Stimulated activated naive CD8-positive, alpha-beta T cell treated with anti-CD3 and anti-CD28 coated beads, Interleukin-15, amount 100 ng/mL, for 72 hours (primary cell): ENCODE measurements at regions not wholly inside any gene's neighbourhood (a gene's known extent, or its start where the extent isn't known, plus 50 kb on each side); places are given as distances from the start of the nearest gene placed in this dataset.
A peak's percentile ranks its signal among the peaks of the same experiment; 100 is the strongest.
"Not testable (repeated sequence)": the region's sequence is repeated elsewhere in the genome, so short reads cannot be mapped to it uniquely, and the experiment has no call there.

Source experiments
- ATAC-seq: fragments of 150-1000 bp; cut with Tn5 transposase; 2 replicates; pipeline ENCODE4 v1.10.0; 2021; ENCODE audit warnings: mild to moderate bottlenecking, moderate library complexity
- DNase-seq, 2 donors: peaks; one replicate each; pipeline ENCODE4 v3.0.0; 2021 to 2022
- H3K27ac Mint-ChIP-seq, 2 donors: one replicate each; pipeline ENCODE4 v1.8.0; 2022; ENCODE audit warnings: mild to moderate bottlenecking in 2 of 2, mixed read lengths in 2 of 2, moderate library complexity in 2 of 2
- H3K27me3 Mint-ChIP-seq: one replicate; pipeline ENCODE4 v1.8.0; 2022; ENCODE audit warnings: mixed read lengths
- H3K4me1 Mint-ChIP-seq: one replicate; pipeline ENCODE4 v1.8.0; 2022; ENCODE audit warnings: mild to moderate bottlenecking, mixed read lengths
- H3K4me3 Mint-ChIP-seq, 2 donors: one replicate each; pipeline ENCODE4 v1.8.0; 2022; ENCODE audit warnings: mild to moderate bottlenecking in 2 of 2, mixed read lengths in 2 of 2, moderate library complexity in 1 of 2
- H3K9me3 Mint-ChIP-seq, 2 donors: one replicate each; pipeline ENCODE4 v1.8.0; 2022; ENCODE audit warnings: mixed read lengths in 2 of 2

- peaks cover 5 to 6% of the 10 kb centered on the region in 2 donors for H3K9me3 Mint-ChIP-seq
- no peaks in the 10 kb centered on the region for H3K4me1 Mint-ChIP-seq
- ATAC-seq (no peak), DNase-seq (no peak)
- no peak overlapping the region for H3K4me3 Mint-ChIP-seq
- H3K27ac Mint-ChIP-seq = no peak overlapping the region
- peaks cover 25% of the 10 kb centered on the region for H3K27me3 Mint-ChIP-seq
Measured at GRCh38 chr19:13712767-13713201, 51.5 kb upstream of the MRI1 start.

- Mint-ChIP-seq H3K27ac (no peak overlapping the region), H3K4me3 (no peak overlapping the region), H3K27me3 (peaks cover 28% of the 10 kb centered on the region), H3K4me1 (no peaks in the 10 kb centered on the region), H3K9me3 (no peaks in the 10 kb centered on the region)
- no peak for ATAC-seq
- no peak for DNase-seq
Measured at GRCh38 chr19:13707915-13708314, 56.4 kb upstream of the MRI1 start.

- Mint-ChIP-seq H3K27me3 (peaks cover 31% of the 10 kb centered on the region), H3K4me3 (no peak overlapping the region), H3K4me1 (no peaks in the 10 kb centered on the region), H3K9me3 (peaks cover 5 to 6% of the 10 kb centered on the region in 2 donors), H3K27ac (peak overlapping the region in 1 of 2 donors; percentile 19)
- DNase-seq (no peak), ATAC-seq (no peak)
Measured at GRCh38 chr19:13705928-13706447, 58.3 kb upstream of the MRI1 start.

GRCh38 chr19:13705201-13705600, 59.1 kb upstream of the MRI1 start:
- Mint-ChIP-seq H3K27me3 (peaks cover 39% of the 10 kb centered on the region), H3K9me3 (peaks cover 5 to 6% of the 10 kb centered on the region in 2 donors), H3K4me3 (no peak overlapping the region), H3K4me1 (no peaks in the 10 kb centered on the region), H3K27ac (no peak overlapping the region)
- DNase-seq = no peak
- ATAC-seq = no peak

- ATAC-seq (no peak), DNase-seq (no peak)
- no peak overlapping the region for H3K27ac Mint-ChIP-seq
- H3K4me3 Mint-ChIP-seq = no peak overlapping the region
- peaks cover 49% of the 10 kb centered on the region for H3K27me3 Mint-ChIP-seq
- no peaks in the 10 kb centered on the region for H3K4me1 Mint-ChIP-seq
- H3K9me3 Mint-ChIP-seq = peaks cover 5 to 6% of the 10 kb centered on the region in 2 donors
Measured at GRCh38 chr19:13701624-13702023, 62.7 kb upstream of the MRI1 start.

- H3K9me3 Mint-ChIP-seq = peaks cover 5 to 6% of the 10 kb centered on the region in 2 donors
- no peak for DNase-seq
- H3K27me3 Mint-ChIP-seq = peaks cover 52% of the 10 kb centered on the region
- no peaks in the 10 kb centered on the region for H3K4me1 Mint-ChIP-seq
- ATAC-seq = no peak
- H3K27ac Mint-ChIP-seq = no peak overlapping the region
- no peak overlapping the region for H3K4me3 Mint-ChIP-seq
Measured at GRCh38 chr19:13700621-13701020, 63.7 kb upstream of the MRI1 start.

- Mint-ChIP-seq H3K4me3 (no peak overlapping the region), H3K27me3 (peaks cover 45% of the 10 kb centered on the region), H3K4me1 (no peaks in the 10 kb centered on the region), H3K27ac (no peak overlapping the region), H3K9me3 (peaks cover 5 to 6% of the 10 kb centered on the region in 2 donors)
- DNase-seq = no peak
- ATAC-seq = no peak
Measured at GRCh38 chr19:13699786-13700185, 64.5 kb upstream of the MRI1 start.

GRCh38 chr19:13696839-13697238, 67.5 kb upstream of the MRI1 start:
- Mint-ChIP-seq H3K27me3 (peaks cover 41% of the 10 kb centered on the region), H3K4me3 (no peak overlapping the region), H3K27ac (no peak overlapping the region), H3K9me3 (peaks cover 5 to 6% of the 10 kb centered on the region in 2 donors), H3K4me1 (no peaks in the 10 kb centered on the region)
- ATAC-seq = no peak
- no peak for DNase-seq

- no peaks in the 10 kb centered on the region for H3K4me1 Mint-ChIP-seq
- no peaks in the 10 kb centered on the region for H3K9me3 Mint-ChIP-seq
- peak overlapping the region in 1 of 2 donors; percentile 48 for H3K27ac Mint-ChIP-seq
Measured at GRCh38 chr19:13693889-13694288, 70.4 kb upstream of the MRI1 start.

GRCh38 chr19:13691569-13692435, 72.5 kb upstream of the MRI1 start:
- Mint-ChIP-seq H3K27me3 (peaks cover 19% of the 10 kb centered on the region), H3K4me3 (no peak overlapping the region), H3K9me3 (no peaks in the 10 kb centered on the region), H3K4me1 (no peaks in the 10 kb centered on the region), H3K27ac (no peak overlapping the region)
- DNase-seq = no peak
- no peak for ATAC-seq

More at GRCh38 chr19:13693889-13694288, 70.4 kb upstream of the MRI1 start:
- no peak for ATAC-seq
- no peak overlapping the region for H3K4me3 Mint-ChIP-seq
- DNase-seq = no peak
- peaks cover 29% of the 10 kb centered on the region for H3K27me3 Mint-ChIP-seq

GRCh38 chr19:13689085-13689484, 75.2 kb upstream of the MRI1 start:
- DNase-seq (peak in 1 of 2 donors; percentile 10), ATAC-seq (no peak)
- H3K27ac Mint-ChIP-seq = peak overlapping the region in 1 of 2 donors; percentile 22
- no peak overlapping the region for H3K4me3 Mint-ChIP-seq
- no peaks in the 10 kb centered on the region for H3K9me3 Mint-ChIP-seq
- no peaks in the 10 kb centered on the region for H3K4me1 Mint-ChIP-seq
- H3K27me3 Mint-ChIP-seq = peaks cover 13% of the 10 kb centered on the region

- no peaks in the 10 kb centered on the region for H3K4me1 Mint-ChIP-seq
- no peak for ATAC-seq
- no peak overlapping the region for H3K4me3 Mint-ChIP-seq
- H3K9me3 Mint-ChIP-seq = peaks cover 8 to 13% of the 10 kb centered on the region in 2 donors
- H3K27ac Mint-ChIP-seq = no peak overlapping the region
- no peaks in the 10 kb centered on the region for H3K27me3 Mint-ChIP-seq
- DNase-seq = no peak
Measured at GRCh38 chr19:13684021-13684420, 80.3 kb upstream of the MRI1 start.

GRCh38 chr19:13681509-13681908, 82.8 kb upstream of the MRI1 start:
- ATAC-seq (no peak), DNase-seq (no peak)
- H3K27ac Mint-ChIP-seq = peak overlapping the region in 1 of 2 donors; percentile 48
- H3K27me3 Mint-ChIP-seq = no peaks in the 10 kb centered on the region
- no peaks in the 10 kb centered on the region for H3K4me1 Mint-ChIP-seq
- peaks cover 10 to 17% of the 10 kb centered on the region in 2 donors for H3K9me3 Mint-ChIP-seq
- H3K4me3 Mint-ChIP-seq = no peak overlapping the region

GRCh38 chr19:13680708-13681360, 83.5 kb upstream of the MRI1 start:
- DNase-seq = not testable (repeated sequence)

GRCh38 chr19:13676967-13677366, 87.4 kb upstream of the MRI1 start:
- DNase-seq = not testable (repeated sequence)

More at GRCh38 chr19:13680708-13681360, 83.5 kb upstream of the MRI1 start:
- not testable (repeated sequence) for H3K27me3 Mint-ChIP-seq, H3K27ac Mint-ChIP-seq, ATAC-seq, H3K4me1 Mint-ChIP-seq, H3K4me3 Mint-ChIP-seq
- H3K9me3 Mint-ChIP-seq = peaks cover 10 to 17% of the 10 kb centered on the region in 2 donors

More at GRCh38 chr19:13676967-13677366, 87.4 kb upstream of the MRI1 start:
- H3K27ac Mint-ChIP-seq, H3K27me3 Mint-ChIP-seq, ATAC-seq, H3K4me3 Mint-ChIP-seq, H3K4me1 Mint-ChIP-seq: not testable (repeated sequence)
- peaks cover 15 to 26% of the 10 kb centered on the region in 2 donors for H3K9me3 Mint-ChIP-seq
